ENCODE measurements at regions not wholly inside any gene's neighbourhood (a gene's known extent, or its start where the extent isn't known, plus 50 kb on each side); places are given as distances from the start of the nearest gene placed in this dataset.

DNA sequence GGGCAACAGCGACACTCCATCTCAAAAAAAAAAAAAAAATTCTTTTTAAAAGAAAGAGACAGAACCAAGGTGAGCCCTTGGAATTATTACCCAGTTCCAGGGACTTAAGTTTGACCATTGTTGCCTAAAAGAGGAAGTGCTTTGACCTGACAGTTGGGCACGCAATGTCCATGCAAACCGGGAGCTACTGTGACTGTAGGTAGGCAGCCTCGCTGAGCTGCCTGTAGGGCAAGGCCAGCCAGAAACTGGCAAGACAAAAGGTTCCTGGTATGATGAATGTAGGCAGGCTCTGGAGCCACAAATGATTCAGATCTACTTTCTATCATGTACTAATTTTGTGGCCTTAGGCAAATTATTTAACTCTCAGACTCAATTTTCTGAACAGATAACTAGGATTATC is 334.8 kb upstream of the ZNF462 start:
- DNase-seq (ENCODE audit: low read depth): no peak

DNA sequence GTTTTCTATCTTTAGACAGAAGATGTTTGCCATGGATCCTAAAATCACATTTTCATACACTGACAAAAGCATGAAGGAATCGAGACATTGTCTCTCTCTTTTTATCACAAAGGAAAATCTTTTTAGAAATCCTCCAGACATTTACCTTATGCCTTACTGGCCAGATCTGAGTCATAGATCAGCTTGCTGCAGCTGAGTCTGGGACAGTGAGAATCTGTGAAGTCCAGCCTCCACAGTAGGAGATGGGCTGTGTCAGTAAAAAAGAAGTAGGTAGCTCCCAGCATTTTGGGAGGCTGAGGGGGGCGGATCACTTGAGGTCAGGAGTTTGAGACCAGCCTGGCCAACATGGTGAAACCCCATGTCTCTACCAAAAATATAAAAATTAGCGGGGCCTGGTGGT is 333.4 kb upstream of the ZNF462 start:
- DNase-seq (ENCODE audit: low read depth): no peak

DNA sequence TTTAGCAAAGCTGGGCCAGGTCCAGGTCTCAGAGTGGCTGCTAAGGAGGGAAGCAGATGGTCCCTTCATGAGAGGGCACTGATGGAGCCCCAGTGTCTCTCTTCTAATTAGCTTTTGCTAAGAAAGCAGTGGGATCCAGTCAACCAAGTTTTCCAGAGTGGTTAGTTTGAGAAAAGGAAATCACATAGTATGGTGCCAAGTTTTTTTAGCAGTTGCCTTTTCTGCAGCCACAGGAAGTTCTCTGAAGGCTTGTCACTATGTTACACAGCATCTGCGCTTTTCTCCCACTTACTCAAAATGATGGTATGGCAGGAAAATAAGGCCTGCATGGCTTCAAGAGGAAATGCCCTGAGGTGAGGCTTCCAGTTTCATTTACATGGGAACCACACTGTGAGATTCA is 331.5 kb upstream of the ZNF462 start:
- DNase-seq (ENCODE audit: low read depth): no peak

DNA sequence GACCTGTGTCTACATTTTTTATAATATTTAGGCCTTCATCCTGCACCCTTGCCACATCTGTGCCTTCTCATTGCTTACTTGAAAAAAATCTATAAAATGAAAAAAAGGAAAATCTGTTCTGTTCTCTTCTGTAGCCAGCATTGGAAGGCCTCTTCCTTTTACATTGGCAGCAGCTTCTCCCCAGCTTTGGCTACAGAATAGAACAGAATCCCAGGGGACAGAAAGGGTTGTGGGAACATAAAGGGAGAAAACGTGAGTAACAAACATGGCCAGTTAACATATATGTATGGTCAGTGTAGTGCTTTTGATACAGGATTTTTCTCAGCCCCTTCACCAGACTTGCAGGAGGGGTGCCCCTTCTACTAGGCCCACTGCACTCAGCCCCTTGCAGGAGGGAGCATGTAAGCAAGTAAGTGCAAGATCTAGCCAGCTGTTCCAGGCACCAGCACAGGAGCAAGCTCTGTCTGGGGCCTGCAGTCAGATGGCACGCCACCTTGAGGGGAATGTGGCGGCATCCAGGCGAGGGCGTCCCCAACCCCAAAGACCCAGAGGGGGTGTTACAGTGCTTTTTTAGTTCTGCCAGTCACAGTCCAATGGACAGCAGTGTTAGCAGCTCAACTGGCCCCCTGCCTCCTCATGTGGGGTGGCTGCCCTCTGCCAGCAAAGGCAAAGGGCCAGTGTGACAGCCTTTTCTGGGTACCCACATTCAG is 330.5 kb upstream of the ZNF462 start:
- no peak for DNase-seq (ENCODE audit: low read depth)

DNA sequence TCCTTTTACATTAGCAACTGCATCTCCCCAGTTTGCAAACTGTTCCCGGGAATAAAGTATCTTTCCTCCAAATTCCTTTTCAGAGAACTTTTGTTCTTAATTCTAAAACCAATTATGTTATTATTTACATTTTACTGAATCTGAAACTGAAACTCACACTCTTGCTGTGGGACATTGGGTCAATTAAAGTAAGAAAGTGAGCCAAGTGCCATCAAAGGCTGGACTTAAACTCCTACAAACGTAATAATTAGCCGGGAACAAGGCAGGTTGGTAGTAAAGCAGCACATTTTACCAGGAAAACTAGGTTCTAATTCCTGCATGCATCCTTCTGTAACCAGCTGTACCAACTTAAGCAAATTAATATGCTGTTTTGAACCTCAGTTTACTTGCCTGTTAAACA is 328.2 kb upstream of the ZNF462 start:
- DNase-seq (ENCODE audit: low read depth): no peak

- DNase-seq (ENCODE audit: low read depth): no peak
Observed at GRCh38 chr9:106535439-106535838, 327.5 kb upstream of the ZNF462 start.

DNA sequence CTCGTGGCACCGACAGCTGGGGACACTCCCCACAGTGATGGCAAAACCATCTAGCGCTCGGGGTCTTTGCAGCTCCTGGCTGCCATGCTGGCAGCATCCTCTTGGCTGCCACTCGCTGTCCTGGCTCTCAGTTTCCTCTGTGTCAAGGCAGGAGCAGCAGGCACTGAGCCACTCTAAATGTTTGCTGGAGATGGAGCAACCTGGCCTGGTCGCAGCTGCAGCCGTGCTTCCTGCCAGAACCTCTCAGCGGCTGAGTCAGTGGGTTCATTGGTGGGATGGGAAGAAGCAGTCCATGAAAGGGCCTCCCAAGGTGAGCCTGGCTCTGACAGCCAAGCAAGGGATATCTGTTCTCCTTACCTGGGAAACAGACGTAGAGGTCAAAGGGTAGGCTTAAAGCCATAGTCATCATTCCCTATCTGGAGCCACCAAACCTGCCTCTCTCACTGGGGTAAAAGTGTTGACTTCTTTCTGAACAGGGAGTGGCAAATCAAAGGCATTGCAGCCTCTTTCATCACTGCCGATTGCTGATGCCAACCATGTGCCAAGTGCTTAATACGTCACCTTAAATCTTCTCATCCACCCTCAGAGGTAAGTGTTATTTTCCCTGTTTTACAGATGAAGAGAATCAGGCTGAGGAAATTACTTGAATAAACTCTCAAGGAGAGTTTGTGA is 304.8 kb upstream of the ZNF462 start:
- no peak for DNase-seq (ENCODE audit: low read depth)

DNA sequence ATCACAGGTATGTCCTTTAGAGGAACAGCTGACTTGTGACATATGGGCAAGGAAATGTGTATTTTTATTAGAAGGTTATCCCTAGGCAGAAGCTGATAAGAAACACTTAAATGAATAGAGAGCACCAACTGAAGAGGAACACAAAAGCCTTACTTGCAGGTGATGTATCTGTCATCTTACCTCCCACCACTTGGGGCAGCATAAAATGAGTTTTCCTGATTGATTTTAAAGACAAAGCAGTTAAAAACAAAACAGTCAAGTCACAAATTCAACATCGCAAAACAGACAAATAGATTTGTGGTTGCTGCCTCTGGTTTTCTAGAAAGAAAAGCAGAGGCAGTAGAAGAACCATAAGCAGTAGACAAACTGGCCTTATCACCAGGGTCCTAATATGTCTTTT is 302.4 kb upstream of the ZNF462 start:
- no peak for DNase-seq (ENCODE audit: low read depth)

- no peak for DNase-seq (ENCODE audit: low read depth)
Observed at GRCh38 chr9:106575823-106576222, 287.1 kb upstream of the ZNF462 start.

GRCh38 chr9:106576232-106576760 is 286.7 kb upstream of the ZNF462 start:
- no peak for DNase-seq (ENCODE audit: low read depth)

DNA sequence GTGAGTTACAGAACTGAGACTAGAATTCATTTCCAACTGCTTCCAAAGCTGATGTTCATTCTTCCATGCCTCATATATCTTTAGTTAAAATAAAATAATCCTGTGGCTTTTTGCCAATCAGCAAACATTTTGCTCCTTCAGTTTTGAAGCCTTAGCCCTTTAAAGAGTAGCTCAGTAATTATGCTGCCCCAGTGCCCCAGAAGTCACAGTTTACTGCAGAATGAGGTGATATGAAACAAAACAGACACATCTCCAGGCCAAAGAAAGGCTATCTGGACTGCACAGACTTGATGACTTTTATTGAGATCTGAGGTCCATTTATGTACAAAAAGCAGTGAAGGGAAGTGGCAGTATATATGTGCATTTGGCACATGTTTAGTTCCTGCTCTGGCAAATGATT is 285.8 kb upstream of the ZNF462 start:
- no peak for DNase-seq (ENCODE audit: low read depth)

- no peak for DNase-seq (ENCODE audit: low read depth)
Observed at GRCh38 chr9:106580546-106580945, 282.4 kb upstream of the ZNF462 start.

GRCh38 chr9:106581973-106582372 is 281.0 kb upstream of the ZNF462 start:
- no peak for DNase-seq (ENCODE audit: low read depth)

GRCh38 chr9:106583751-106584150 is 279.2 kb upstream of the ZNF462 start:
- DNase-seq (ENCODE audit: low read depth): no peak

DNA sequence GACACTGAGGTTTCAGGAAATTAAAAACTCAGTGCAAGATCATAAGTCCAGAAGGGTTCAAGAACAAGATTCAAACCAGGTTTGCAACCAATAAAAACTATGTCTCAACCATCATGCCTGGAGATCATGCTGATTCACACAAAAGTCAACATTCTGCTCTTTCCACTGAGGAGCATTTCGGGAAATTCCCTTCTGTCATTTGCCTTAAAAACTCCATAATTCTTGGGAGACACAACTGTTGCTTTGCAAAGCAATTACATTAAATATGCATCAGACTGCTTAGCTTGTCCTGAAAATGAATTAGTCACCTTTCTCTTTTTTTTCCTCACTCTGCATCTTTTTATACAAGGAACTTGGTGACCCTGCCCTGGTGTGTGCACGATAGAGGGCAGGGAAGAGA is 275.9 kb upstream of the ZNF462 start:
- DNase-seq (ENCODE audit: low read depth): no peak

DNA sequence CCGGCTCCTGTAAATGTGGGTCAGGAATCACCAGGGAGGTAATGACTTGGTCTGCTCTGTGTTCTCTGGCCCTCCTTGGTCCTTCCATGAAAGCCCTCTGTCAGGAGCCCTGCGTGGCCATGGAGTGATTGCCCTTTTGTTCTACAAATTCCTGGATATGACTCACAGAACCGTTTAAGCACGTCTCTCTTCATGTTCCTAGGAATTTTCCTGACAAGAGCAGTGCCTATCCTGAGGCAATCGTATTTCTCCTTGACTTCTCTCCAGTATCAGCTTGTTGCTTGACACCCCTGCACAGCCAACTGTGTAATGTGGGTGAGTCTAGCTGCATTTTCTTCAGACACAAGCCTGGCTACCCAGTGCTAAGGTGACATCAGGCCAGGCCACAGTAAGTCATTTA is 274.3 kb upstream of the ZNF462 start:
- no peak for DNase-seq (ENCODE audit: low read depth)

DNA sequence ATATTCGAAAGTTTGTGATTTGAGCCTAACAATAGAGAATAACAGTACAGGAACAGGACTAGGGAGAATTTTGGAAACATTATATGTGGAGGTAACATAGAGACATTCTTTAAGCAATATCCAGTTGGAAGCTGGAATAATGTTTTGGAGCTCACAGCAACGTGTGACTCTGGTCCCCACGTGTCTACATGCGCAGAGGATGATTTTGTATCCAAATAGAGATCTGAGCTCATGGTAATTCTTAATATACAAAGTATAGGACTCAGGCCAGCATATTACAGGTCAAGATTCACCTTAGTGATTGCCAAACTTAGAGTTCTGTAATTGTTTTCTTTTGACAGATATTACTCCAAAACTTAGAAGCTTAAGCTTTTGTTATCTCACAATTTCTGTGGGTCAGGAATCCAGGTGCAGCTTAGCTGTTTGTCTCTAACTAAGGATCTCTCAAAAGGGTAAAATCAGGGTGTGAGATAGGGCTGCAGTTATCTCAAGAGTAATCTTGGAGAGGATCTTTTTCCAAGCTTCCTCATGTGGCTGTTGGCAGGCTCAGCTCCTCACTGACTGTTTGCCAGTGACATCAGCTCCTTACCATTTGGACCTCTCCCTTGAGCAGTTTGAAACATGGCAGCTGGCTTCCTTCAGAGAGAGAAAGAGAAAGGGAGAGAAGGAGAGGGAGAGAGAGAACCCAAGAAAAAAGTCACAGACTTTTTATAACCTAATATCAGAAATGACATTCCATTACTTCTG is 272.0 kb upstream of the ZNF462 start:
- no peak for DNase-seq (ENCODE audit: low read depth)

DNA sequence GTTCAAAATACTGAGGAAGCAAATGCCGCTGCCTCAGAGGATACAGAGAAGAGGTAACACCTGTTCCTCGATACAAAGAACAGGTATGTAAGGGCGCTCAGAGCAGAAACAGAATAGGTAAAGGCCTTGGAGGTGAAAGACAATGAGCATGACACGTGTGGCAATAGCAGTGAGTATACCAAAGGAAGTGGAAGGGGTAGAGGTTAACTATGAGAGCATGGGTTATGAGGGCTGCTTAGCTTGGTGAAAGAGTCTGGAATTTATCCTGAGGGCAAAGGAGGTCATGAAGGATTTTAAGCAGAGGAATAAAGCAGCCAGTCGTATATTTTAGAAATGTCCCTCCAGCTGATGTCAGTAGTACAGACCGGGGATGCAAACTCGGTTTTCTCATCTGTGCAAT is 269.8 kb upstream of the ZNF462 start:
- no peak for DNase-seq (ENCODE audit: low read depth)

GRCh38 chr9:106596984-106597383 is 266.0 kb upstream of the ZNF462 start:
- DNase-seq (ENCODE audit: low read depth): no peak

- DNase-seq (ENCODE audit: low read depth): no peak
Observed at GRCh38 chr9:106600955-106601560, 261.9 kb upstream of the ZNF462 start.

DNA sequence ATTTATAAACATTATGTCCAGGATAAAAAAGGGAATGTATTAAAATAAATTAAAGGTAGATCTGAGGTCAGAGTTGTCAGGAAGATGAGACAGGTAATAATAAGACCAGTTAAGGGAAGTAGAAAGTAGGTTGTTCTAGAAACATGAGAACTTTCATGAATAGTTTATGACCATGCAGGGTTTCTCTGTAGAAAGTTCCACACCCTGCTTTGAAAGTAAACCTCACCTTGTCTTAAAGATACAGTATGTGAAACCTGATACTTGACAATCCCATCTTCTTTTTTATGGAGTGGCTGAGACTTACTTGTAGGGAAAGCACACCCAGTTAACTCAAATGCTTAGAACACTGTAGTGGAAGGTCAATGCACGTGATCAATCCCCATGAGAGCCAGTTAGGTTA is 260.6 kb upstream of the ZNF462 start:
- no peak for DNase-seq (ENCODE audit: low read depth)

- DNase-seq (ENCODE audit: low read depth): no peak
Observed at GRCh38 chr9:106613250-106613737, 249.7 kb upstream of the ZNF462 start.
